ENCODE measurements at regions not wholly inside any gene's neighbourhood (a gene's known extent, or its start where the extent isn't known, plus 50 kb on each side); places are given as distances from the start of the nearest gene placed in this dataset.
A peak's percentile ranks its signal among the peaks of the same experiment; 100 is the strongest.
"Not testable (repeated sequence)": the region's sequence is repeated elsewhere in the genome, so short reads cannot be mapped to it uniquely, and the experiment has no call there.

GRCh38 chr1:184878002-184878401 lies 96.3 kb downstream of the NIBAN1 start:
- H3K27ac ChIP-seq, result peak overlapping the region in 3 of 4 donors; percentile 27 to 92 (median 80)
- H3K36me3 ChIP-seq, result peaks cover 0 to 31% (median 2%) of the 10 kb centered on the region in 4 donors
- no peaks in the 10 kb centered on the region for H3K27me3 ChIP-seq
- TF ChIP-seq POLR2A (IDR thresholded peaks at IDR 0.05) (no peak), EP300 (IDR thresholded peaks at IDR 0.05) (no peak), POLR2AphosphoS5 (IDR thresholded peaks at IDR 0.05) (no peak), CTCF (IDR thresholded peaks at IDR 0.05) (no peak)
- no peaks in the 10 kb centered on the region for H3K9me3 ChIP-seq
- no peak overlapping the region for H3K4me3 ChIP-seq
- DNase-seq, result no peak
- intact Hi-C loops (cut with DNase I), result no loop called here
- peaks cover 0 to 63% (median 56%) of the 10 kb centered on the region in 4 donors for H3K4me1 ChIP-seq

- WGBS, 2 donors, result 70 to 75% methylated on average over 6 of the region's 6 CpGs
- H3K27me3 ChIP-seq; DNase-seq; intact Hi-C loops (cut with DNase I); H3K9me3 ChIP-seq; H3K4me3 ChIP-seq: not testable (repeated sequence)
- H3K27ac ChIP-seq, result peak overlapping the region in 2 of 4 donors; percentile 12 to 92
- H3K4me1 ChIP-seq, result peaks cover 0 to 43% (median 36%) of the 10 kb centered on the region in 4 donors
- H3K36me3 ChIP-seq, result peaks cover 0 to 33% (median 2%) of the 10 kb centered on the region in 4 donors
Observed at GRCh38 chr1:184876015-184876414, 98.3 kb downstream of the NIBAN1 start.

GRCh38 chr1:184875218-184875617 lies 99.1 kb downstream of the NIBAN1 start:
- 87 to 94% methylated on average over 4 of the region's 4 CpGs for WGBS, 2 donors
- no peak for DNase-seq
- Histone ChIP-seq H3K4me3 (no peak overlapping the region), H3K36me3 (peaks cover 0 to 29% (median 2%) of the 10 kb centered on the region in 4 donors), H3K4me1 (peaks cover 0 to 36% (median 28%) of the 10 kb centered on the region in 4 donors), H3K27me3 (no peaks in the 10 kb centered on the region), H3K9me3 (no peaks in the 10 kb centered on the region), H3K27ac (peak overlapping the region in 2 of 4 donors; percentile 12 to 20)
- intact Hi-C loops (cut with DNase I), result no loop called here
- TF ChIP-seq POLR2A (IDR thresholded peaks at IDR 0.05) (no peak), CTCF (IDR thresholded peaks at IDR 0.05) (no peak), EP300 (IDR thresholded peaks at IDR 0.05) (no peak), POLR2AphosphoS5 (IDR thresholded peaks at IDR 0.05) (no peak)

- no peak overlapping the region for H3K4me3 ChIP-seq
- no peaks in the 10 kb centered on the region for H3K27me3 ChIP-seq
- no peak for TF ChIP-seq POLR2A (IDR thresholded peaks at IDR 0.05)
- TF ChIP-seq EP300 (IDR thresholded peaks at IDR 0.05), result no peak
- TF ChIP-seq POLR2AphosphoS5 (IDR thresholded peaks at IDR 0.05), result no peak
- TF ChIP-seq CTCF (IDR thresholded peaks at IDR 0.05), result no peak
- DNase-seq, result no peak
- H3K36me3 ChIP-seq, result peaks cover 0 to 36% (median 1%) of the 10 kb centered on the region in 4 donors
- intact Hi-C loops (cut with DNase I), result no loop called here
- H3K27ac ChIP-seq, result no peak overlapping the region
- no peaks in the 10 kb centered on the region for H3K9me3 ChIP-seq
- H3K4me1 ChIP-seq, result peaks cover 0 to 29% (median 22%) of the 10 kb centered on the region in 4 donors
- 75 to 91% methylated on average over 7 of the region's 7 CpGs for WGBS, 2 donors
Observed at GRCh38 chr1:184870319-184870718, 104.0 kb downstream of the NIBAN1 start.

- H3K4me3 ChIP-seq, result no peak overlapping the region
- peaks cover 0 to 17% (median 0%) of the 10 kb centered on the region in 4 donors for H3K36me3 ChIP-seq
- TF ChIP-seq POLR2A (IDR thresholded peaks at IDR 0.05) (no peak), POLR2AphosphoS5 (IDR thresholded peaks at IDR 0.05) (no peak), CTCF (IDR thresholded peaks at IDR 0.05) (no peak), EP300 (IDR thresholded peaks at IDR 0.05) (no peak)
- no peak for DNase-seq
- peaks cover 0 to 37% (median 25%) of the 10 kb centered on the region in 4 donors for H3K4me1 ChIP-seq
- H3K27ac ChIP-seq, result peak overlapping the region; percentile 66 to 78 (median 73)
- no peaks in the 10 kb centered on the region for H3K27me3 ChIP-seq
- intact Hi-C loops (cut with DNase I), result no loop called here
- H3K9me3 ChIP-seq, result no peaks in the 10 kb centered on the region
- WGBS, 2 donors, result 72 to 81% methylated on average over 4 of the region's 4 CpGs
Observed at GRCh38 chr1:184867866-184868689, 106.2 kb downstream of the NIBAN1 start.

All from sigmoid colon (tissue), 6 donors.